ENCODE measurements at regions not wholly inside any gene's neighbourhood (a gene's known extent, or its start where the extent isn't known, plus 50 kb on each side); places are given as distances from the start of the nearest gene placed in this dataset.
A peak's percentile ranks its signal among the peaks of the same experiment; 100 is the strongest.

GRCh38 chr6:23027281-23027680, 457.9 kb downstream of the HDGFL1 start:
- Mint-ChIP-seq H3K4me1 (no peaks in the 10 kb centered on the region), H3K9me3 (peaks cover 0 to 9% (median 3%) of the 10 kb centered on the region in 3 donors), H3K27me3 (no peaks in the 10 kb centered on the region), H3K27ac (no peak overlapping the region), H3K36me3 (no peaks in the 10 kb centered on the region), H3K4me3 (no peak overlapping the region)

- Mint-ChIP-seq H3K36me3 (no peaks in the 10 kb centered on the region), H3K9me3 (peaks cover 0 to 4% (median 0%) of the 10 kb centered on the region in 3 donors), H3K4me3 (no peak overlapping the region), H3K27ac (no peak overlapping the region), H3K4me1 (no peaks in the 10 kb centered on the region), H3K27me3 (no peaks in the 10 kb centered on the region)
Observed at GRCh38 chr6:23031986-23032385, 462.6 kb downstream of the HDGFL1 start.

GRCh38 chr6:23034926-23035325, 465.6 kb downstream of the HDGFL1 start:
- Mint-ChIP-seq H3K4me1 (no peaks in the 10 kb centered on the region), H3K27ac (no peak overlapping the region), H3K4me3 (no peak overlapping the region), H3K36me3 (no peaks in the 10 kb centered on the region), H3K9me3 (peaks cover 0 to 4% (median 2%) of the 10 kb centered on the region in 3 donors), H3K27me3 (no peaks in the 10 kb centered on the region)

GRCh38 chr6:23036406-23036983, 467.1 kb downstream of the HDGFL1 start:
- Mint-ChIP-seq H3K36me3 (no peaks in the 10 kb centered on the region), H3K9me3 (peaks cover 0 to 2% (median 0%) of the 10 kb centered on the region in 3 donors), H3K27ac (no peak overlapping the region), H3K4me3 (no peak overlapping the region), H3K4me1 (no peaks in the 10 kb centered on the region), H3K27me3 (no peaks in the 10 kb centered on the region)

- no peaks in the 10 kb centered on the region for H3K27me3 Mint-ChIP-seq
- H3K36me3 Mint-ChIP-seq: no peaks in the 10 kb centered on the region
- H3K4me3 Mint-ChIP-seq: no peak overlapping the region
- H3K9me3 Mint-ChIP-seq: peaks cover 0 to 3% (median 0%) of the 10 kb centered on the region in 3 donors
- no peak overlapping the region for H3K27ac Mint-ChIP-seq
- no peaks in the 10 kb centered on the region for H3K4me1 Mint-ChIP-seq
Observed at GRCh38 chr6:23040899-23041298, 471.5 kb downstream of the HDGFL1 start.

GRCh38 chr6:23045280-23045679, 475.9 kb downstream of the HDGFL1 start:
- peaks cover 3 to 4% (median 4%) of the 10 kb centered on the region in 3 donors for H3K9me3 Mint-ChIP-seq
- no peaks in the 10 kb centered on the region for H3K36me3 Mint-ChIP-seq
- H3K27me3 Mint-ChIP-seq: no peaks in the 10 kb centered on the region
- no peak overlapping the region for H3K4me3 Mint-ChIP-seq
- no peaks in the 10 kb centered on the region for H3K4me1 Mint-ChIP-seq
- H3K27ac Mint-ChIP-seq: no peak overlapping the region

GRCh38 chr6:23055523-23055922, 486.2 kb downstream of the HDGFL1 start:
- Mint-ChIP-seq H3K27ac (no peak overlapping the region), H3K4me3 (no peak overlapping the region), H3K4me1 (no peaks in the 10 kb centered on the region), H3K36me3 (no peaks in the 10 kb centered on the region), H3K27me3 (no peaks in the 10 kb centered on the region), H3K9me3 (peaks cover 3 to 8% (median 6%) of the 10 kb centered on the region in 3 donors)

GRCh38 chr6:23073821-23074220, 504.5 kb downstream of the HDGFL1 start:
- Mint-ChIP-seq H3K4me1 (no peaks in the 10 kb centered on the region), H3K27me3 (no peaks in the 10 kb centered on the region), H3K36me3 (no peaks in the 10 kb centered on the region), H3K27ac (peak overlapping the region in 1 of 3 donors; percentile 7), H3K4me3 (no peak overlapping the region), H3K9me3 (peaks cover 4 to 12% (median 4%) of the 10 kb centered on the region in 3 donors)

- no peak overlapping the region for H3K27ac Mint-ChIP-seq
- peaks cover 4 to 18% (median 4%) of the 10 kb centered on the region in 3 donors for H3K9me3 Mint-ChIP-seq
- no peak overlapping the region for H3K4me3 Mint-ChIP-seq
- H3K27me3 Mint-ChIP-seq: no peaks in the 10 kb centered on the region
- H3K4me1 Mint-ChIP-seq: no peaks in the 10 kb centered on the region
- H3K36me3 Mint-ChIP-seq: no peaks in the 10 kb centered on the region
Observed at GRCh38 chr6:23077772-23078171, 508.4 kb downstream of the HDGFL1 start.

GRCh38 chr6:23081701-23082100, 512.3 kb downstream of the HDGFL1 start:
- Mint-ChIP-seq H3K36me3 (no peaks in the 10 kb centered on the region), H3K9me3 (peaks cover 2 to 7% (median 2%) of the 10 kb centered on the region in 3 donors), H3K4me1 (no peaks in the 10 kb centered on the region), H3K27ac (no peak overlapping the region), H3K27me3 (no peaks in the 10 kb centered on the region), H3K4me3 (no peak overlapping the region)

- peaks cover 2 to 6% (median 6%) of the 10 kb centered on the region in 3 donors for H3K9me3 Mint-ChIP-seq
- H3K36me3 Mint-ChIP-seq: no peaks in the 10 kb centered on the region
- H3K27me3 Mint-ChIP-seq: no peaks in the 10 kb centered on the region
- no peak overlapping the region for H3K4me3 Mint-ChIP-seq
- no peaks in the 10 kb centered on the region for H3K4me1 Mint-ChIP-seq
- no peak overlapping the region for H3K27ac Mint-ChIP-seq
Observed at GRCh38 chr6:23086100-23086499, 516.7 kb downstream of the HDGFL1 start.

GRCh38 chr6:23087471-23087870, 518.1 kb downstream of the HDGFL1 start:
- H3K27ac Mint-ChIP-seq: no peak overlapping the region
- H3K9me3 Mint-ChIP-seq: peaks cover 2 to 9% (median 6%) of the 10 kb centered on the region in 3 donors
- no peak overlapping the region for H3K4me3 Mint-ChIP-seq
- no peaks in the 10 kb centered on the region for H3K36me3 Mint-ChIP-seq
- H3K4me1 Mint-ChIP-seq: no peaks in the 10 kb centered on the region
- no peaks in the 10 kb centered on the region for H3K27me3 Mint-ChIP-seq

GRCh38 chr6:23088761-23089160, 519.4 kb downstream of the HDGFL1 start:
- no peaks in the 10 kb centered on the region for H3K27me3 Mint-ChIP-seq
- H3K4me3 Mint-ChIP-seq: no peak overlapping the region
- H3K36me3 Mint-ChIP-seq: no peaks in the 10 kb centered on the region
- peaks cover 2 to 13% (median 6%) of the 10 kb centered on the region in 3 donors for H3K9me3 Mint-ChIP-seq
- H3K4me1 Mint-ChIP-seq: no peaks in the 10 kb centered on the region
- H3K27ac Mint-ChIP-seq: no peak overlapping the region

GRCh38 chr6:23089981-23090380, 520.6 kb downstream of the HDGFL1 start:
- Mint-ChIP-seq H3K27ac (no peak overlapping the region), H3K9me3 (peaks cover 4 to 13% (median 6%) of the 10 kb centered on the region in 3 donors), H3K36me3 (no peaks in the 10 kb centered on the region), H3K27me3 (no peaks in the 10 kb centered on the region), H3K4me1 (no peaks in the 10 kb centered on the region), H3K4me3 (no peak overlapping the region)

GRCh38 chr6:23091795-23092194, 522.4 kb downstream of the HDGFL1 start:
- peaks cover 4 to 13% (median 8%) of the 10 kb centered on the region in 3 donors for H3K9me3 Mint-ChIP-seq
- no peak overlapping the region for H3K27ac Mint-ChIP-seq
- no peak overlapping the region for H3K4me3 Mint-ChIP-seq
- no peaks in the 10 kb centered on the region for H3K4me1 Mint-ChIP-seq
- no peaks in the 10 kb centered on the region for H3K27me3 Mint-ChIP-seq
- H3K36me3 Mint-ChIP-seq: no peaks in the 10 kb centered on the region

GRCh38 chr6:23096876-23097275, 527.5 kb downstream of the HDGFL1 start:
- Mint-ChIP-seq H3K36me3 (no peaks in the 10 kb centered on the region), H3K27me3 (no peaks in the 10 kb centered on the region), H3K27ac (no peak overlapping the region), H3K9me3 (peaks cover 2 to 9% (median 8%) of the 10 kb centered on the region in 3 donors), H3K4me1 (no peaks in the 10 kb centered on the region), H3K4me3 (no peak overlapping the region)
